SK-N-SH (cell line): ENCODE measurements at regions not wholly inside any gene's neighbourhood (a gene's known extent, or its start where the extent isn't known, plus 50 kb on each side); places are given as distances from the start of the nearest gene placed in this dataset.

Source experiments
- CTCF ChIP-seq: fragments of 200-600 bp; sonication (generic); IDR thresholded peaks from 2 replicates; pipeline ENCODE4 v1.6.1; 2017; ENCODE audit warnings: antibody characterized with exemption, mild to moderate bottlenecking, moderate library complexity
- EP300 ChIP-seq, 2 experiments: IDR thresholded peaks; 2 replicates each; pipeline versions ENCODE4 v1.4.0 to v1.6.1; 2012; ENCODE audit warnings: borderline replicate concordance in 1 of 2, low read depth in 1 of 2, low read length in 1 of 2
- FOXM1 ChIP-seq: IDR thresholded peaks from 2 replicates; pipeline ENCODE4 v1.4.0; 2012; ENCODE audit warnings: low read depth, mild to moderate bottlenecking
- GABPA ChIP-seq: IDR thresholded peaks from 2 replicates; pipeline ENCODE4 v1.4.0; 2012; ENCODE audit warnings: low read depth, mild to moderate bottlenecking
- MAX ChIP-seq: IDR thresholded peaks from 2 replicates; pipeline ENCODE4 v1.4.0; 2012; ENCODE audit warnings: low read depth
- MXI1 ChIP-seq: IDR thresholded peaks from 2 replicates; pipeline ENCODE4 v1.6.1; 2012; ENCODE audit warnings: mild to moderate bottlenecking, low read depth, low read length, improper control_type of control experiment
- POLR2AphosphoS5 ChIP-seq: IDR thresholded peaks from 2 replicates; pipeline ENCODE4 v1.6.1; 2012; ENCODE audit warnings: low read depth, low read length
- RAD21 ChIP-seq: IDR thresholded peaks from 2 replicates; pipeline ENCODE4 v1.6.1; 2012; ENCODE audit warnings: mild to moderate bottlenecking, low read length
- REST ChIP-seq: IDR thresholded peaks from 2 replicates; pipeline ENCODE4 v1.6.1; 2012; ENCODE audit warnings: mild to moderate bottlenecking, low read depth, low read length, moderate library complexity
- RFX5 ChIP-seq: IDR thresholded peaks from 2 replicates; pipeline ENCODE4 v1.6.1; 2012; ENCODE audit warnings: mild to moderate bottlenecking, improper control_type of control experiment, low read length
- SIN3A ChIP-seq: IDR thresholded peaks from 2 replicates; pipeline ENCODE4 v1.6.1; 2012; ENCODE audit warnings: low read depth, mild to moderate bottlenecking, low read length, moderate library complexity, borderline replicate concordance
- SMC3 ChIP-seq: IDR thresholded peaks from 2 replicates; pipeline ENCODE4 v1.6.1; 2012; ENCODE audit warnings: low read depth, low read length, improper control_type of control experiment
- YY1 ChIP-seq: IDR thresholded peaks from 2 replicates; pipeline ENCODE4 v1.4.0; 2012; ENCODE audit warnings: low read depth, mild to moderate bottlenecking

GRCh38 chr17:79282294-79282693 lies 207.7 kb downstream of the ENGASE start:
- no peak for TF ChIP-seq FOXM1
- no peak for TF ChIP-seq RFX5
- TF ChIP-seq CTCF: no peak
- TF ChIP-seq RAD21: no peak
- TF ChIP-seq POLR2AphosphoS5: no peak
- TF ChIP-seq EP300 (IDR thresholded peaks at IDR 0.05; ENCODE audit: borderline replicate concordance in 1 of 2, low read depth in 1 of 2, low read length in 1 of 2): no peak
- TF ChIP-seq GABPA: no peak
- no peak for TF ChIP-seq MAX
- no peak for TF ChIP-seq REST
- TF ChIP-seq SIN3A: no peak
- no peak for TF ChIP-seq MXI1
- no peak for TF ChIP-seq SMC3
- no peak for TF ChIP-seq YY1
